GM12878 (cell line): ENCODE measurements at regions not wholly inside any gene's neighbourhood (a gene's known extent, or its start where the extent isn't known, plus 50 kb on each side); places are given as distances from the start of the nearest gene placed in this dataset.

Experiments used
- ATAC-seq: fragments of 200-7000 bp; cut with Tn5 transposase; 3 replicates; pipeline ENCODE4 v1.9.1; 2020; ENCODE audit warnings: mild to moderate bottlenecking, moderate library complexity
- BruUV-seq: library from RNA; stranded (reverse); fragments of 400-500 nt; replicated peaks from 2 replicates; lab custom pipeline; 2021; lab: Mats Ljungman, UMichigan
- CTCF ChIA-PET: fragments of 300-600 bp; sonication (Branson Sonifier 250); formaldehyde crosslinking; extraction: SDS; loops from one replicate; lab custom pipeline; 2021; ENCODE audit warnings: inconsistent platforms; lab: Yijun Ruan, JAX
- POLR2A ChIA-PET: fragments of 350-600 bp; formaldehyde crosslinking; extraction: SDS; loops from one replicate; lab custom pipeline; 2021; ENCODE audit warnings: inconsistent platforms; lab: Charles Lee
- RAD21 ChIA-PET: fragments of 300-600 bp; sonication (Branson Sonifier 250); formaldehyde crosslinking; loops from one replicate; lab custom pipeline; 2023; ENCODE audit warnings: antibody characterized with exemption; ENCODE audit not compliant: unreplicated experiment; lab: Charles Lee
- SMC1A ChIA-PET: fragments of 300-600 bp; sonication (Branson Sonifier 250); formaldehyde crosslinking; loops from one replicate; lab custom pipeline; 2023; ENCODE audit not compliant: unreplicated experiment, uncharacterized antibody; lab: Charles Lee
- DNase-seq: peaks from one replicate; pipeline ENCODE4 v3.0.0-alpha.2; 2011; ENCODE audit warnings: low read depth, low spot score
- FAIRE-seq: peaks from 3 replicates; lab custom pipeline; 2011; peaks lifted over from hg19 to GRCh38; lab: Jason Lieb, UNC
- H2AFZ ChIP-seq: 2 replicates; pipeline ENCODE4 v1.6.0; 2011; ENCODE audit warnings: low read depth, low read length, control low read depth; ENCODE audit not compliant: control insufficient read depth
- H3K27ac ChIP-seq: 2 replicates; pipeline ENCODE4 v1.5.1; 2011; ENCODE audit warnings: control low read depth; ENCODE audit not compliant: control insufficient read depth, insufficient read depth
- H3K27me3 ChIP-seq, 2 experiments: replicated peaks in 1 of 2; 2 replicates each; pipeline versions ENCODE4 v1.6.0 to v1.6.1; 2011; ENCODE audit warnings: low read length in 1 of 2; ENCODE audit not compliant: control insufficient read depth in 2 of 2, insufficient read depth in 2 of 2
- H3K36me3 ChIP-seq, 2 experiments: 2 replicates each; pipeline ENCODE4 v1.5.1; 2011; ENCODE audit warnings: low read length in 1 of 2; ENCODE audit not compliant: control insufficient read depth in 2 of 2, insufficient read depth in 2 of 2
- H3K4me1 ChIP-seq: 2 replicates; pipeline ENCODE4 v1.6.1; 2011; ENCODE audit warnings: mild to moderate bottlenecking, low read length, moderate library complexity, mixed read lengths; ENCODE audit not compliant: control insufficient read depth, insufficient read depth
- H3K4me2 ChIP-seq: 2 replicates; pipeline ENCODE4 v1.6.0; 2011; ENCODE audit warnings: control low read depth; ENCODE audit not compliant: control insufficient read depth, insufficient read depth
- H3K4me3 ChIP-seq: fragments of 200-600 bp; sonication (generic); 2 replicates; pipeline ENCODE4 v1.5.1; 2016
- H3K79me2 ChIP-seq: 2 replicates; pipeline ENCODE4 v1.6.0; 2011; ENCODE audit warnings: low read length; ENCODE audit not compliant: control insufficient read depth, insufficient read depth
- H3K9ac ChIP-seq: 2 replicates; pipeline ENCODE4 v1.8.0; 2011; ENCODE audit warnings: low read length, control low read depth, mixed read lengths; ENCODE audit not compliant: control insufficient read depth, insufficient read depth
- H3K9me3 ChIP-seq: replicated peaks from 3 replicates; pipeline ENCODE4 v1.5.1; 2011; ENCODE audit warnings: mild to moderate bottlenecking, low read length; ENCODE audit not compliant: control insufficient read depth, insufficient read depth
- H4K20me1 ChIP-seq: 2 replicates; pipeline ENCODE4 v1.6.0; 2011; ENCODE audit not compliant: control insufficient read depth, insufficient read depth
- EP300 ChIP-seq, 2 experiments: fragments of 150-350 bp in 1 of 2; IDR thresholded peaks; 2 replicates each; pipeline ENCODE4 v1.6.1; 2011 to 2012; ENCODE audit warnings: low read depth in 2 of 2, low read length in 2 of 2, borderline replicate concordance in 1 of 2, improper control_type of control experiment in 1 of 2, inconsistent platforms in 1 of 2; ENCODE audit not compliant: control insufficient read depth in 1 of 2
- MTA2 ChIP-seq: fragments of 450-650 bp; IDR thresholded peaks from 2 replicates; pipeline ENCODE4 v1.6.1; 2016; ENCODE audit warnings: low read depth, mild to moderate bottlenecking, moderate library complexity
- ZNF217 ChIP-seq: fragments of 450-650 bp; IDR thresholded peaks from 2 replicates; pipeline ENCODE4 v1.6.1; 2017; ENCODE audit warnings: antibody characterized with exemption, mild to moderate bottlenecking
- ZNF384 ChIP-seq: IDR thresholded peaks from 2 replicates; pipeline ENCODE4 v1.6.1; 2012; ENCODE audit warnings: low read depth, mild to moderate bottlenecking, low read length, improper control_type of control experiment, borderline replicate concordance
- WGBS: methylation state at CpG from one replicate; pipeline ENCODE4 v1.1.6; 2016; ENCODE audit warnings: low lambda C conversion rate; ENCODE audit not compliant: insufficient replicate concordance, insufficient coverage; ENCODE audit errors: missing lambda C conversion rate; 5-methylcytosine and 5-hydroxymethylcytosine counted together
- in situ Hi-C: fragments of 300-500 bp; cut with MboI; formaldehyde crosslinking; loops from 9 replicates; pipeline ENCODE4 v1.14.3; 2018; ENCODE audit warnings: mixed read lengths
- intact Hi-C: fragments of 100-400 bp; cut with micrococcal nuclease; formaldehyde crosslinking; loops from one replicate; pipeline ENCODE4 v1.14.2; 2022; ENCODE audit not compliant: unreplicated experiment
- TF ChIP-seq, protein P1 (sequence below): fragments of 450-650 bp; IDR thresholded peaks from 2 replicates; pipeline ENCODE4 v1.6.1; 2017; ENCODE audit warnings: mild to moderate bottlenecking, low read depth, inconsistent platforms; ENCODE audit not compliant: poor library complexity, severe bottlenecking

- DNase-seq (no peak), ATAC-seq (no peak), FAIRE-seq (no peak)
- intact Hi-C loops (no loop called here), in situ Hi-C loops (no loop called here)
- Histone ChIP-seq H3K4me1 (no peaks in the 10 kb centered on the region), H3K4me3 (no peak overlapping the region), H4K20me1 (no peaks in the 10 kb centered on the region), H2AFZ (no peak overlapping the region), H3K27me3 (0 out of 4 replicates have a peak, but pooled peaks cover 0 to 3% of the 10 kb centered on the region in 2 experiments), H3K27ac (no peak overlapping the region), H3K9me3 (no peaks in the 10 kb centered on the region; the same call in 2 of the 3 replicates), H3K9ac (no peak overlapping the region), H3K79me2 (no peaks in the 10 kb centered on the region), H3K4me2 (no peak overlapping the region), H3K36me3 (no peaks in the 10 kb centered on the region)
- SMC1A ChIA-PET: no interaction called here
- no TSS peak for BruUV-seq
- WGBS: 35% methylated on average over 7 of the region's 7 CpGs
- RAD21 ChIA-PET: no interaction called here
- TF ChIP-seq, protein P1, sequence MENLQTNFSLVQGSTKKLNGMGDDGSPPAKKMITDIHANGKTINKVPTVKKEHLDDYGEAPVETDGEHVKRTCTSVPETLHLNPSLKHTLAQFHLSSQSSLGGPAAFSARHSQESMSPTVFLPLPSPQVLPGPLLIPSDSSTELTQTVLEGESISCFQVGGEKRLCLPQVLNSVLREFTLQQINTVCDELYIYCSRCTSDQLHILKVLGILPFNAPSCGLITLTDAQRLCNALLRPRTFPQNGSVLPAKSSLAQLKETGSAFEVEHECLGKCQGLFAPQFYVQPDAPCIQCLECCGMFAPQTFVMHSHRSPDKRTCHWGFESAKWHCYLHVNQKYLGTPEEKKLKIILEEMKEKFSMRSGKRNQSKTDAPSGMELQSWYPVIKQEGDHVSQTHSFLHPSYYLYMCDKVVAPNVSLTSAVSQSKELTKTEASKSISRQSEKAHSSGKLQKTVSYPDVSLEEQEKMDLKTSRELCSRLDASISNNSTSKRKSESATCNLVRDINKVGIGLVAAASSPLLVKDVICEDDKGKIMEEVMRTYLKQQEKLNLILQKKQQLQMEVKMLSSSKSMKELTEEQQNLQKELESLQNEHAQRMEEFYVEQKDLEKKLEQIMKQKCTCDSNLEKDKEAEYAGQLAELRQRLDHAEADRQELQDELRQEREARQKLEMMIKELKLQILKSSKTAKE: no peak
- TF ChIP-seq ZNF384 (no peak), EP300 (IDR thresholded peaks at IDR 0.05; ENCODE audit: borderline replicate concordance in 1 of 2, control insufficient read depth in 1 of 2, low read depth in 2 of 2, low read length in 2 of 2) (no peak), ZNF217 (no peak), MTA2 (no peak)
- CTCF ChIA-PET: no interaction called here
- POLR2A ChIA-PET: no interaction called here
Observed at GRCh38 chr7:1365846-1366245, 93.4 kb downstream of the MICALL2 start.
